Breast epithelium (tissue), 3 donors: ENCODE measurements at regions not wholly inside any gene's neighbourhood (a gene's known extent, or its start where the extent isn't known, plus 50 kb on each side); places are given as distances from the start of the nearest gene placed in this dataset.

ENCODE experiments used
- CTCF ChIP-seq, 3 donors: fragments of 450-650 bp; IDR thresholded peaks; one replicate each; pipeline ENCODE4 v1.5.1; 2016 to 2017; ENCODE audit warnings: antibody characterized with exemption in 3 of 3, mild to moderate bottlenecking in 3 of 3, moderate library complexity in 3 of 3
- POLR2A ChIP-seq: fragments of 450-650 bp; IDR thresholded peaks from one replicate; pipeline ENCODE4 v1.6.1; 2016; ENCODE audit warnings: antibody characterized with exemption, mild to moderate bottlenecking, moderate library complexity
- POLR2AphosphoS5 ChIP-seq, 3 donors: sonication (generic); formaldehyde crosslinking; IDR thresholded peaks; one replicate each; pipeline ENCODE4 v1.6.1; 2017; ENCODE audit warnings: antibody characterized with exemption in 3 of 3

GRCh38 chr5:143700994-143701393 lies 111.0 kb upstream of the HMHB1 start:
- no peak for TF ChIP-seq CTCF (IDR thresholded peaks at IDR 0.05)
- no peak for TF ChIP-seq POLR2A
- TF ChIP-seq POLR2AphosphoS5 (IDR thresholded peaks at IDR 0.05), result no peak
